DND-41 (cell line): ENCODE measurements at regions not wholly inside any gene's neighbourhood (a gene's known extent, or its start where the extent isn't known, plus 50 kb on each side); places are given as distances from the start of the nearest gene placed in this dataset.

ENCODE experiments used
- ATAC-seq: fragments of 200-7000 bp; cut with Tn5 transposase; 3 replicates; pipeline ENCODE4 v1.9.1; 2021; ENCODE audit warnings: low read depth; ENCODE audit not compliant: insufficient read depth
- DNase-seq: peaks from one replicate; pipeline ENCODE4 v3.0.0-alpha.2; 2020
- H2AFZ ChIP-seq: 2 replicates; pipeline ENCODE4 v1.6.0; 2012; ENCODE audit warnings: low read depth, low read length
- H3K27ac ChIP-seq: 2 replicates; pipeline ENCODE4 v1.5.1; 2012; ENCODE audit warnings: low read length, inconsistent platforms
- H3K27me3 ChIP-seq: fragments of 200-600 bp; sonication (generic); 2 replicates; pipeline ENCODE4 v1.6.0; 2012; ENCODE audit warnings: low read length, mild to moderate bottlenecking, inconsistent platforms; ENCODE audit not compliant: insufficient read depth, poor library complexity
- H3K36me3 ChIP-seq: 2 replicates; pipeline ENCODE4 v1.5.1; 2012; ENCODE audit warnings: low read length, inconsistent platforms; ENCODE audit not compliant: insufficient read depth
- H3K4me1 ChIP-seq: 2 replicates; pipeline ENCODE4 v1.5.1; 2012; ENCODE audit warnings: mild to moderate bottlenecking, low read length; ENCODE audit not compliant: insufficient read depth
- H3K4me2 ChIP-seq: 2 replicates; pipeline ENCODE4 v1.6.0; 2012; ENCODE audit warnings: mild to moderate bottlenecking, moderate library complexity, low read length, inconsistent platforms; ENCODE audit not compliant: insufficient read depth
- H3K4me3 ChIP-seq, 2 experiments: fragments of 200-600 bp in 1 of 2; shearing (Covaris generic) in 1 of 2; 2 replicates each; pipeline ENCODE4 v1.5.1; 2012 to 2016; ENCODE audit warnings: inconsistent platforms in 2 of 2, low read length in 2 of 2, mild to moderate bottlenecking in 2 of 2, low read depth in 1 of 2, moderate library complexity in 1 of 2
- H3K79me2 ChIP-seq: 2 replicates; pipeline ENCODE4 v1.6.0; 2012; ENCODE audit warnings: low read length, inconsistent platforms; ENCODE audit not compliant: insufficient read depth
- H3K9ac ChIP-seq: 2 replicates; pipeline ENCODE4 v1.6.0; 2012; ENCODE audit warnings: low read depth, mild to moderate bottlenecking, inconsistent platforms, low read length, moderate library complexity
- H3K9me3 ChIP-seq: 2 replicates; pipeline ENCODE4 v1.5.1; 2012; ENCODE audit warnings: low read length, moderate library complexity, mild to moderate bottlenecking, inconsistent platforms; ENCODE audit not compliant: insufficient read depth, severe bottlenecking
- H4K20me1 ChIP-seq: 2 replicates; pipeline ENCODE4 v1.6.0; 2012; ENCODE audit warnings: low read length; ENCODE audit not compliant: insufficient read depth
- CTCF ChIP-seq: IDR thresholded peaks from 2 replicates; pipeline ENCODE4 v1.5.1; 2012; ENCODE audit warnings: borderline replicate concordance, low read length, moderate library complexity, mild to moderate bottlenecking; ENCODE audit not compliant: poor library complexity, severe bottlenecking; ENCODE audit errors: extremely low read depth
- EZH2 ChIP-seq: IDR thresholded peaks from 3 replicates; pipeline ENCODE4 v1.6.1; 2012; ENCODE audit warnings: borderline replicate concordance, low read depth, mild to moderate bottlenecking, moderate library complexity, low read length, inconsistent platforms; ENCODE audit not compliant: severe bottlenecking

DNA sequence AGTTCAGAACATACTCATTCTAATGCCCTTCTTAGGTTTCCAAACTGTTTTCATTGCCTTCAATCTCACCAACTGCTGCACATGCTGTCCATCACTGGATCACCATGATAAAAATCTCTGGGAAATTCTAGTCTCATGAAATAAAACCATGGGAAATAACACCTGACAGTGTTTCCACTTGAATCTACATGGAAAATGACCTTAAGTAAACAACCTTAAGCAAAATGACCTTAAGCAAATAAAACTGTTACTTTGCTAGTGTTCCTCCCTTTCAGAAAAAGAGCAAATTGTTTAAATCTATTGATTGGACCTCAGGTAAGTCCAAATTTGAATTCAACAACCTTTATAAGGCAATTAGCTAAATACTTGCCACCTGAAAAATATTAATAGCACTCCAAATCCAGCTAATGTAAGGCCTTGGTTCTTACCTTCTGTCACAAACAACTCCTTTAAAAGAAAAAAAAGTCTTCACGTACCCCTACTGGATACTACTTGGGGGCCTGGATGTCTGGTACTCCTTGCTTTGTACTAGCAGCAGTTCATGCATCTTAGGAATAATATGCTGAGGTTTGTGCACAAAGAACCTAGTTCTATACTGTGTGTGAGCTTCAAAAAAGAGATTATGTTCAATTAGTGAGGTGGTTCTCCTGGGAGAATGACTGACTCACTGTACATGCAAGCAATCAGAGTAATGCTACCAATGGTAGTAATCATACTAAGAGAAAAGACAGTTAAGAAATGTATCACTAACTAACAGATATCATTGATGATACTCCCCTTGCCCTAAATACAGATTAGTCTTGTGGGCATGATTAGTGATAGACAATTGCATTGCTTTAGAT is 630.4 kb downstream of the PSAT1 start:
- no peak for DNase-seq

DNA sequence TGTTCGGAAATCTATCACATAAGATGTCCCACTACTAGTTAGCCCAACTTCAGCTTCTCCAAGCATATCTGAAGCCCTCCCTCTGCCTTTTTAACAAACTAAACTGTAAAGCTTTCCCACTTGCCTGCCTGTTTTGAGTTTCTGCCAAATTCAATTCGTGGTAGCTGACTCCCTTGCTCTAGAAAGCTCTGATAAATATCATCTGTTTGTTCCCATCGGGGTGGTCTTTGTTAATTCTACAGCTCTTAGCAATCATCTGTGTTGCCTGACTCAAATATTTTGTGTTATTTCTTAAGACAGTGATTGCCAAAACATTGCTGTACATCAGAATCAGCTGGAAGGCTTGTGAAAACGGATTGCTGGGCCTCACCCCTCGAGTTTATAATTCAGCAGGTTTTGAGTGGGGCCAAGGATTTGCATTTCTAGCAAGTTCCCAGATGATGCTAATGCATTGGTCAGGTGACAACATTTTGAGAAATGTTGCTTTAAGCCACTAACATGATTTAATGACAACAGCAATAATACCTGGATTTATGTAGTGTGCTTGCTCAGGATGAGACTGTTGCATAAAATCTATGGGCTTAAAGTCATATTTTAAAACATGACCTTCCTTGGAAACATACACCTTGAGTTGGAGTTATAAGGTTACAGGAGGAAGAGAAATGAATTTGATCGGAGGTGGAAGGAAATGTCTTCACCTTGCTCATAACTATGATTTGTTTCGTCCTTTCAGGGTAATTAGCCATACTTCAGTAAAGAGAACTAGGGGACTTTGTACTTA is 631.9 kb downstream of the PSAT1 start:
- DNase-seq, result no peak
- Histone ChIP-seq H3K9ac (no peak overlapping the region), H4K20me1 (no peaks in the 10 kb centered on the region), H2AFZ (no peak overlapping the region), H3K27me3 (no peaks in the 10 kb centered on the region), H3K4me3 (no peak overlapping the region), H3K79me2 (no peaks in the 10 kb centered on the region), H3K9me3 (no peaks in the 10 kb centered on the region), H3K4me2 (no peak overlapping the region), H3K4me1 (no peaks in the 10 kb centered on the region), H3K36me3 (no peaks in the 10 kb centered on the region), H3K27ac (no peak overlapping the region)
- no peak for TF ChIP-seq EZH2
- TF ChIP-seq CTCF, result no peak
- ATAC-seq, result no peak

More for the DNA sequence above, 630.4 kb downstream of the PSAT1 start:
- H3K4me3 ChIP-seq, result no peak overlapping the region
- H3K9ac ChIP-seq, result no peak overlapping the region
- TF ChIP-seq EZH2 (no peak), CTCF (no peak)
- no peak overlapping the region for H3K4me2 ChIP-seq
- H2AFZ ChIP-seq, result no peak overlapping the region
- no peaks in the 10 kb centered on the region for H3K79me2 ChIP-seq
- H4K20me1 ChIP-seq, result no peaks in the 10 kb centered on the region
- no peaks in the 10 kb centered on the region for H3K27me3 ChIP-seq
- no peaks in the 10 kb centered on the region for H3K36me3 ChIP-seq
- no peaks in the 10 kb centered on the region for H3K9me3 ChIP-seq
- no peak overlapping the region for H3K27ac ChIP-seq
- no peak for ATAC-seq
- no peaks in the 10 kb centered on the region for H3K4me1 ChIP-seq

DNA sequence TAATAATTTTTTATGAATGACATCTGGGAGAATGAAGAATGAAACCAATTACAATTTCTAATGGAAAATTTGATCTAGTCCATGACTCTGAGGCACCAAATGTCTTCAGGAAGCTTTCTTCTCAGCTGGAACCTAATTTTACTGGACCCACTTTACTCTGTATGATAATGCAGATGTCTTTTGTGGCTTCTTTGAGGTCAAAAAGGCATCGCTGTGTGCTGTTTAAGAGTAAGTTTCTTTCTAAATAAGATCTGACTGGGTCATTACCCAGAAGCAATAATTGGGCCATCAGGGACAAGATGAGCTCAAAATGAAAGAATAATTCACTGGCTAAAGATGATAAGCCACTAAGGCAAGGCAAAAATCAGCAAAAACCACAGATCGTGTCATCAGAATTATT is 633.4 kb downstream of the PSAT1 start:
- Histone ChIP-seq H3K79me2 (no peaks in the 10 kb centered on the region), H3K36me3 (no peaks in the 10 kb centered on the region), H3K27me3 (no peaks in the 10 kb centered on the region), H3K4me1 (no peaks in the 10 kb centered on the region), H4K20me1 (no peaks in the 10 kb centered on the region), H3K27ac (no peak overlapping the region), H3K9me3 (no peaks in the 10 kb centered on the region), H3K4me2 (no peak overlapping the region), H2AFZ (no peak overlapping the region), H3K9ac (no peak overlapping the region), H3K4me3 (no peak overlapping the region)
- TF ChIP-seq EZH2 (no peak), CTCF (no peak)
- DNase-seq, result no peak
- ATAC-seq, result no peak
